ENCODE measurements at regions not wholly inside any gene's neighbourhood (a gene's known extent, or its start where the extent isn't known, plus 50 kb on each side); places are given as distances from the start of the nearest gene placed in this dataset.

- Histone ChIP-seq H3K9me3 (no peaks in the 10 kb centered on the region), H3K4me3 (no peak overlapping the region), H3K36me3 (no peaks in the 10 kb centered on the region), H3K27me3 (no peaks in the 10 kb centered on the region), H3K27ac (no peak overlapping the region), H3K4me1 (no peaks in the 10 kb centered on the region)
- DNase-seq = no peak
- no peak for TF ChIP-seq CTCF (IDR thresholded peaks at IDR 0.05)
- intact Hi-C loops (cut with DNase I; ENCODE audit: low total_unique reads) = no loop called here
Observed at GRCh38 chr15:58235961-58236360, 97.8 kb downstream of the AQP9 start.

GRCh38 chr15:58240191-58240932 lies 102.2 kb downstream of the AQP9 start:
- intact Hi-C loops (cut with DNase I; ENCODE audit: low total_unique reads) = no loop called here
- H3K36me3 ChIP-seq = no peaks in the 10 kb centered on the region
- no peak for TF ChIP-seq CTCF (IDR thresholded peaks at IDR 0.05)
- no peak overlapping the region for H3K27ac ChIP-seq
- no peaks in the 10 kb centered on the region for H3K27me3 ChIP-seq
- no peak overlapping the region for H3K4me3 ChIP-seq
- no peaks in the 10 kb centered on the region for H3K4me1 ChIP-seq
- no peaks in the 10 kb centered on the region for H3K9me3 ChIP-seq
- DNase-seq = no peak

GRCh38 chr15:58241872-58242271 lies 103.7 kb downstream of the AQP9 start:
- Histone ChIP-seq H3K4me1 (no peaks in the 10 kb centered on the region), H3K4me3 (no peak overlapping the region), H3K27me3 (no peaks in the 10 kb centered on the region), H3K36me3 (no peaks in the 10 kb centered on the region), H3K27ac (no peak overlapping the region), H3K9me3 (no peaks in the 10 kb centered on the region)
- intact Hi-C loops (cut with DNase I; ENCODE audit: low total_unique reads) = no loop called here
- no peak for DNase-seq
- TF ChIP-seq CTCF (IDR thresholded peaks at IDR 0.05) = no peak

- intact Hi-C loops (cut with DNase I; ENCODE audit: low total_unique reads) = no loop called here
- Histone ChIP-seq H3K4me3 (no peak overlapping the region), H3K27ac (no peak overlapping the region), H3K9me3 (no peaks in the 10 kb centered on the region), H3K27me3 (no peaks in the 10 kb centered on the region), H3K4me1 (peaks cover 0 to 11% (median under 1%) of the 10 kb centered on the region in 4 donors), H3K36me3 (no peaks in the 10 kb centered on the region)
- no peak for DNase-seq
- TF ChIP-seq CTCF (IDR thresholded peaks at IDR 0.05) = no peak
Observed at GRCh38 chr15:58243070-58243469, 104.9 kb downstream of the AQP9 start.

- no peak for TF ChIP-seq CTCF (IDR thresholded peaks at IDR 0.05)
- intact Hi-C loops (cut with DNase I; ENCODE audit: low total_unique reads) = no loop called here
- no peak overlapping the region for H3K4me3 ChIP-seq
- no peaks in the 10 kb centered on the region for H3K27me3 ChIP-seq
- no peak for DNase-seq
- H3K4me1 ChIP-seq = peaks cover 0 to 11% (median 2%) of the 10 kb centered on the region in 4 donors
- H3K27ac ChIP-seq = no peak overlapping the region
- H3K36me3 ChIP-seq = no peaks in the 10 kb centered on the region
- H3K9me3 ChIP-seq = no peaks in the 10 kb centered on the region
Observed at GRCh38 chr15:58244536-58244935, 106.4 kb downstream of the AQP9 start.
